ENCODE measurements at regions not wholly inside any gene's neighbourhood (a gene's known extent, or its start where the extent isn't known, plus 50 kb on each side); places are given as distances from the start of the nearest gene placed in this dataset.
"Not testable (repeated sequence)": the region's sequence is repeated elsewhere in the genome, so short reads cannot be mapped to it uniquely, and the experiment has no call there.

- Histone ChIP-seq H3K27me3 (replicated peaks; ENCODE audit: insufficient read depth, low read depth, low read length, poor library complexity) (no peaks in the 10 kb centered on the region), H3K4me1 (ENCODE audit: insufficient read depth, low read length, poor library complexity, severe bottlenecking) (no peaks in the 10 kb centered on the region), H3K9me3 (ENCODE audit: low read depth, low read length, poor library complexity, severe bottlenecking) (no peaks in the 10 kb centered on the region), H3K36me3 (ENCODE audit: insufficient read depth, low read length, poor library complexity, severe bottlenecking) (no peaks in the 10 kb centered on the region), H3K27ac (ENCODE audit: low read depth, low read length, poor library complexity, severe bottlenecking) (no peak overlapping the region), H3K4me3 (ENCODE audit: low read depth, low read length, poor library complexity, severe bottlenecking) (no peak overlapping the region)
- no peak for TF ChIP-seq EZH2 (IDR thresholded peaks at IDR 0.05; ENCODE audit: borderline replicate concordance, low read depth, low read length, poor library complexity, severe bottlenecking)
- no peak for TF ChIP-seq CTCF (conservative IDR thresholded peaks at IDR 0.05; ENCODE audit: low read depth, low read length)
- intact Hi-C loops (cut with micrococcal nuclease; ENCODE audit: unreplicated experiment): no loop called here
- no TSS peak for BruUV-seq (replicated peaks)
- POLR2A ChIA-PET (ENCODE audit: low non-redundant PET): no interaction called here
- CTCF ChIA-PET: no interaction called here
- DNase-seq (ENCODE audit: low spot score): no peak
These were observed 64.1 kb downstream of the CFAP44 start for GRCh38 chr3:113377158-113377557.

GRCh38 chr3:113374078-113374477 is 67.2 kb downstream of the CFAP44 start:
- BruUV-seq (replicated peaks): no TSS peak

GRCh38 chr3:113366800-113367199 is 74.5 kb downstream of the CFAP44 start:
- CTCF ChIA-PET; H3K9me3 ChIP-seq (ENCODE audit: low read depth, low read length, poor library complexity, severe bottlenecking); BruUV-seq (replicated peaks); POLR2A ChIA-PET (ENCODE audit: low non-redundant PET); H3K4me3 ChIP-seq (ENCODE audit: low read depth, low read length, poor library complexity, severe bottlenecking); H3K36me3 ChIP-seq (ENCODE audit: insufficient read depth, low read length, poor library complexity, severe bottlenecking); H3K27ac ChIP-seq (ENCODE audit: low read depth, low read length, poor library complexity, severe bottlenecking); H3K4me1 ChIP-seq (ENCODE audit: insufficient read depth, low read length, poor library complexity, severe bottlenecking); H3K27me3 ChIP-seq (replicated peaks; ENCODE audit: insufficient read depth, low read depth, low read length, poor library complexity); intact Hi-C loops (cut with micrococcal nuclease; ENCODE audit: unreplicated experiment); DNase-seq (ENCODE audit: low spot score): not testable (repeated sequence)

More at GRCh38 chr3:113374078-113374477, 67.2 kb downstream of the CFAP44 start:
- Histone ChIP-seq H3K9me3 (ENCODE audit: low read depth, low read length, poor library complexity, severe bottlenecking) (no peaks in the 10 kb centered on the region), H3K27me3 (replicated peaks; ENCODE audit: insufficient read depth, low read depth, low read length, poor library complexity) (no peaks in the 10 kb centered on the region), H3K4me3 (ENCODE audit: low read depth, low read length, poor library complexity, severe bottlenecking) (no peak overlapping the region), H3K36me3 (ENCODE audit: insufficient read depth, low read length, poor library complexity, severe bottlenecking) (no peaks in the 10 kb centered on the region), H3K4me1 (ENCODE audit: insufficient read depth, low read length, poor library complexity, severe bottlenecking) (no peaks in the 10 kb centered on the region), H3K27ac (ENCODE audit: low read depth, low read length, poor library complexity, severe bottlenecking) (no peak overlapping the region)
- ChIA-PET CTCF (no interaction called here), POLR2A (ENCODE audit: low non-redundant PET) (no interaction called here)
- no peak for TF ChIP-seq CTCF (conservative IDR thresholded peaks at IDR 0.05; ENCODE audit: low read depth, low read length)
- no peak for TF ChIP-seq EZH2 (IDR thresholded peaks at IDR 0.05; ENCODE audit: borderline replicate concordance, low read depth, low read length, poor library complexity, severe bottlenecking)
- no peak for DNase-seq (ENCODE audit: low spot score)
- intact Hi-C loops (cut with micrococcal nuclease; ENCODE audit: unreplicated experiment): no loop called here

GRCh38 chr3:113355340-113355739 is 86.0 kb downstream of the CFAP44 start:
- DNase-seq (ENCODE audit: low spot score); BruUV-seq (replicated peaks); H3K4me1 ChIP-seq (ENCODE audit: insufficient read depth, low read length, poor library complexity, severe bottlenecking); H3K4me3 ChIP-seq (ENCODE audit: low read depth, low read length, poor library complexity, severe bottlenecking); H3K27ac ChIP-seq (ENCODE audit: low read depth, low read length, poor library complexity, severe bottlenecking); H3K36me3 ChIP-seq (ENCODE audit: insufficient read depth, low read length, poor library complexity, severe bottlenecking); H3K27me3 ChIP-seq (replicated peaks; ENCODE audit: insufficient read depth, low read depth, low read length, poor library complexity); POLR2A ChIA-PET (ENCODE audit: low non-redundant PET); CTCF ChIA-PET; intact Hi-C loops (cut with micrococcal nuclease; ENCODE audit: unreplicated experiment); H3K9me3 ChIP-seq (ENCODE audit: low read depth, low read length, poor library complexity, severe bottlenecking): not testable (repeated sequence)
